Mesendoderm (in vitro differentiated cells): ENCODE measurements at regions not wholly inside any gene's neighbourhood (a gene's known extent, or its start where the extent isn't known, plus 50 kb on each side); places are given as distances from the start of the nearest gene placed in this dataset.

Experiments
- DNase-seq: peaks from one replicate; pipeline ENCODE4 v3.0.0; 2013
- H2AK5ac ChIP-seq: 2 replicates; pipeline ENCODE4 v1.6.1; 2013; ENCODE audit warnings: low read length, inconsistent platforms
- H2BK120ac ChIP-seq: 2 replicates; pipeline ENCODE4 v1.6.1; 2013; ENCODE audit warnings: low read depth, mild to moderate bottlenecking, low read length, moderate library complexity, mixed read lengths
- H2BK15ac ChIP-seq: replicated peaks from 2 replicates; pipeline ENCODE4 v1.6.1; 2013; ENCODE audit warnings: low read depth, mild to moderate bottlenecking, moderate library complexity
- H2BK5ac ChIP-seq: 2 replicates; pipeline ENCODE4 v1.6.1; 2013; ENCODE audit warnings: low read length, inconsistent platforms
- H3K18ac ChIP-seq: 2 replicates; pipeline ENCODE4 v1.6.1; 2013; ENCODE audit warnings: mild to moderate bottlenecking, low read length, mixed read lengths
- H3K23ac ChIP-seq: one replicate; pipeline ENCODE4 v1.6.1; 2013; ENCODE audit warnings: low read length
- H3K27ac ChIP-seq: 2 replicates; pipeline ENCODE4 v1.5.1; 2013; ENCODE audit warnings: low read depth, mild to moderate bottlenecking, inconsistent platforms, low read length, moderate library complexity
- H3K27me3 ChIP-seq: 2 replicates; pipeline ENCODE4 v1.6.1; 2013; ENCODE audit warnings: low read length, control low read depth, mild to moderate bottlenecking, inconsistent platforms; ENCODE audit not compliant: insufficient read depth, poor library complexity
- H3K36me3 ChIP-seq: 2 replicates; pipeline ENCODE4 v1.6.1; 2013; ENCODE audit warnings: low read length, inconsistent platforms; ENCODE audit not compliant: control insufficient read depth, insufficient read depth
- H3K4ac ChIP-seq: one replicate; pipeline ENCODE4 v1.6.1; 2013; ENCODE audit warnings: low read depth, mild to moderate bottlenecking, low read length, moderate library complexity
- H3K4me1 ChIP-seq: 2 replicates; pipeline ENCODE4 v1.6.1; 2013; ENCODE audit warnings: low read depth, low read length, inconsistent platforms; ENCODE audit not compliant: control insufficient read depth
- H3K4me2 ChIP-seq: 2 replicates; pipeline ENCODE4 v1.6.1; 2013; ENCODE audit warnings: low read length
- H3K4me3 ChIP-seq: 2 replicates; pipeline ENCODE4 v1.5.1; 2013; ENCODE audit warnings: mild to moderate bottlenecking, low read length
- H3K56ac ChIP-seq: one replicate; pipeline ENCODE4 v1.6.1; 2013; ENCODE audit warnings: low read length
- H3K79me1 ChIP-seq: 2 replicates; pipeline ENCODE4 v1.6.1; 2013; ENCODE audit warnings: low read length, inconsistent platforms
- H3K79me2 ChIP-seq: 2 replicates; pipeline ENCODE4 v1.6.1; 2013; ENCODE audit warnings: mild to moderate bottlenecking, low read length; ENCODE audit not compliant: control insufficient read depth, insufficient read depth
- H3K9ac ChIP-seq: 2 replicates; pipeline ENCODE4 v1.6.1; 2013; ENCODE audit warnings: low read length, inconsistent platforms
- H4K5ac ChIP-seq: one replicate; pipeline ENCODE4 v1.6.1; 2013; ENCODE audit warnings: low read length
- H4K8ac ChIP-seq: one replicate; pipeline ENCODE4 v1.6.1; 2013; ENCODE audit warnings: low read depth, mild to moderate bottlenecking, control low read depth, low read length, moderate library complexity
- WGBS: extraction: QIAGEN DNeasy Blood & Tissue Kit; methylation state at CpG from one replicate; pipeline ENCODE4 v1.1.7; 2013; ENCODE audit warnings: low lambda C conversion rate, missing lambda C conversion rate; ENCODE audit not compliant: insufficient coverage; ENCODE audit errors: extremely low coverage; 5-methylcytosine and 5-hydroxymethylcytosine counted together

DNA sequence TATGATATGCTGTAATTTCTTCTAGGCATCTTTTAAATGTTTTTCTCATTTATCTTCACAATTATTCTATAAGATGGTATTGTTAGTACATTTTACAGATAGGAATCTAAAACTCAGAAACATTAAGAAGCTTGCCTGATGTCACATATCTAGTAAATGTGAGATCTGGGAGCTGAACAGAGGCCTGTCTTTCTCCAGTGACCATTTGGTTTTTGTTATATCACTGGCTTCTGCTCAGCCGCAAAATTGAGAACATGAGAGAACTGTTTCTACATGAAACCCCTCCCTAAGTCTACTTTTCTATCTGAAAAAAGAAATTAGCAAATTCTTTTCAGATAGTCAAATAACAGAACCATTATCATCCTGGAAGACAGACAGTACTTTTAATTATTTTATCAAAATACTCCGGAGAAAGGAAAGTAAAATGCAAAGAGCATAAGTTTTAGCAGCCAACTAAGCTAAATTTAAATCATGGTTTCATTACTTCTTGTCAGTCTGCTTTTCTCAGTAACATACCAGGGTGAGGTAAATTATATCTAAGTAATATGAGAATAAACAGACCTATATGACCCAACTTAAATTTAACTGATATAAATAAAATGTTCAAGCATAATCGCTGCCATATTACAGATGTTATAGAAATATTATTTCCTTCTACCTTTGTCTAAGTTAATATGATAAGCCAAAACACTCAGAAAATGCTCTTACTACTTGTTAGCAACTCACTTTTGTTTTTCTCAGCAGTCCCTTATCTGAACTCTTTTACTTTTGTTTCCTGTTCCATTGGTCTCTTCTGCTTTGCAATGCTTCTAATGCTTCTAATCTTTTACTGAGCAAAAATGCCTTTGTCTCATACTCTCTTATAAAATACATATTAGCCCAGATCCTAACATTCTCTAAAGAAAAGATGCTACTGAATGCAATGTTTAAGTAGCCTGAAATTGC is 68.0 kb upstream of the MBNL1 start:
- no peak overlapping the region for H3K18ac ChIP-seq
- DNase-seq: peak; percentile 13
- H4K8ac ChIP-seq: no peak overlapping the region
- H3K27ac ChIP-seq: no peak overlapping the region
- H2AK5ac ChIP-seq: no peak overlapping the region
- H3K79me1 ChIP-seq: no peaks in the 10 kb centered on the region
- no peak overlapping the region for H3K56ac ChIP-seq
- no peaks in the 10 kb centered on the region for H3K4me1 ChIP-seq
- no peak overlapping the region for H3K4me2 ChIP-seq
- no peaks in the 10 kb centered on the region for H3K36me3 ChIP-seq
- no peak overlapping the region for H3K9ac ChIP-seq
- no peak overlapping the region for H3K23ac ChIP-seq
- no peak overlapping the region for H2BK120ac ChIP-seq
- H2BK15ac ChIP-seq: no peak overlapping the region
- no peak overlapping the region for H2BK5ac ChIP-seq
- no peak overlapping the region for H3K4me3 ChIP-seq
- no peak overlapping the region for H4K5ac ChIP-seq
- no peaks in the 10 kb centered on the region for H3K79me2 ChIP-seq
- no CpG with 5 or more reads among the region's 3 CpGs for WGBS
- no peaks in the 10 kb centered on the region for H3K27me3 ChIP-seq
- no peak overlapping the region for H3K4ac ChIP-seq

DNA sequence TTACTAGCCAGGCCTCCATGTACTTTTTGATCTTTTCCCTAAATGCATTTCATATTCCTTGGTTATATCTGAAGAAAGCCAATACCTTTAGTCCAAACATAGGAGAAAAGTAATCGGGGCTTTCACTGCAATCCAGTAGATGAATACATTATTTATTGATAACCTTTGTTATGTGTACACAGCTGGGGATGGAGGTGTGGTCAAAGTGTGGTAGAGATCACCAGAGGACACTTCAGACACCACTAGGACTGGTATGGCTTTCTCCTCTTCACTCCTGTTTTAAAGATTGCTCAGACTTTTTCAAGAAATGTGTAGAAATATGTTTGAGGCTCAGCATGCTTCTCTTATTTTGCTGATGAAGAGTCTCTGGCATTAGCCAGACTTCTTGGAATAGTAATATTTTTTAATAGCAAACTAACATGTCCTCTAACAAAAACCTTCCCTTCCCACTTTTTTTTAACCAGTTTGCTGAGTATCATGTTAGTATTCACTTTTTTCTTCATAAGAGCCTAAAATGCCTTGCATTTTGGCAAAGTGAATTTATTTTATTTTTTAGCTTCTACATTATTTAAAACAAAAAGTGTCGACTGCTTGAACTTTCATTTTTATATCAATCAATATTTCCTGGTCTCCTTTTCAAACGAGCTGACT is 65.6 kb upstream of the MBNL1 start:
- H2BK15ac ChIP-seq: no peak overlapping the region
- no peak overlapping the region for H3K4ac ChIP-seq
- no peak overlapping the region for H3K18ac ChIP-seq
- H3K79me2 ChIP-seq: no peaks in the 10 kb centered on the region
- whole genome bisulfite sequencing: no CpG with 5 or more reads among the region's 3 CpGs
- H3K56ac ChIP-seq: no peak overlapping the region
- no peak overlapping the region for H2BK120ac ChIP-seq
- DNase-seq: no peak
- H4K8ac ChIP-seq: no peak overlapping the region
- no peaks in the 10 kb centered on the region for H3K79me1 ChIP-seq
- H3K4me3 ChIP-seq: no peak overlapping the region
- no peak overlapping the region for H2AK5ac ChIP-seq
- H3K4me1 ChIP-seq: no peaks in the 10 kb centered on the region
- no peaks in the 10 kb centered on the region for H3K27me3 ChIP-seq
- H4K5ac ChIP-seq: no peak overlapping the region
- no peak overlapping the region for H2BK5ac ChIP-seq
- H3K27ac ChIP-seq: no peak overlapping the region
- H3K23ac ChIP-seq: no peak overlapping the region
- H3K9ac ChIP-seq: no peak overlapping the region
- no peaks in the 10 kb centered on the region for H3K36me3 ChIP-seq
- no peak overlapping the region for H3K4me2 ChIP-seq

DNA sequence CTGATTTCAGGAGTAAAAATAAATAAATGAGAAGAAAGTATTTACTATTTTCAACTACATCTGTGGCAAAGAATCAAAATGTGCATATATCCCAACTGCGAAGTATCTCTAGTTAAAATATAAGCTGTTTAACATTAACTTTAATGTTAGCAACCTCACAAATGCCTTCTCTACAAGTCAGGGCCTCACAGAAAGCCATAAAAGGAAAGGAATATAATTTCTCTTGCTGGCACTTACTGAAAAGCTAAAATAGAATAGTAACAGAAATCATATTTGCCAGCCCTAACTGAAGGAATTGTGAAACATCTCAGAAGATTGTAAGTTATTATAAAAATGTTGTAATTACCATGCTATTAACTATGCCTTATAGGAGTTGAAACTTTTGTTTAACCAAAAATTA is 65.1 kb upstream of the MBNL1 start:
- Histone ChIP-seq H3K36me3 (no peaks in the 10 kb centered on the region), H3K56ac (no peak overlapping the region), H3K4me2 (no peak overlapping the region), H3K27me3 (no peaks in the 10 kb centered on the region), H2BK120ac (no peak overlapping the region), H2BK15ac (no peak overlapping the region), H3K27ac (no peak overlapping the region), H3K4ac (no peak overlapping the region), H3K79me1 (no peaks in the 10 kb centered on the region), H4K8ac (no peak overlapping the region), H2BK5ac (no peak overlapping the region), H3K4me3 (no peak overlapping the region), H3K18ac (no peak overlapping the region), H3K9ac (no peak overlapping the region), H2AK5ac (no peak overlapping the region), H3K4me1 (no peaks in the 10 kb centered on the region), H3K23ac (no peak overlapping the region), H3K79me2 (no peaks in the 10 kb centered on the region), H4K5ac (no peak overlapping the region)
- no CpG with 5 or more reads among the region's 1 CpG for WGBS
- DNase-seq: no peak

GRCh38 chr3:152204218-152204617 is 64.5 kb upstream of the MBNL1 start:
- Histone ChIP-seq H3K27me3 (no peaks in the 10 kb centered on the region), H2BK5ac (no peak overlapping the region), H3K4me2 (no peak overlapping the region), H3K4me3 (no peak overlapping the region), H3K4ac (no peak overlapping the region), H4K5ac (no peak overlapping the region), H3K27ac (no peak overlapping the region), H3K23ac (no peak overlapping the region), H2AK5ac (no peak overlapping the region), H3K56ac (no peak overlapping the region), H3K36me3 (no peaks in the 10 kb centered on the region), H2BK120ac (no peak overlapping the region), H2BK15ac (no peak overlapping the region), H3K79me2 (no peaks in the 10 kb centered on the region), H3K18ac (no peak overlapping the region), H3K9ac (no peak overlapping the region), H3K79me1 (no peaks in the 10 kb centered on the region), H4K8ac (no peak overlapping the region), H3K4me1 (no peaks in the 10 kb centered on the region)
- no CpG with 5 or more reads among the region's 2 CpGs for WGBS
- DNase-seq: no peak

GRCh38 chr3:152205097-152205593 is 63.6 kb upstream of the MBNL1 start:
- no peak for DNase-seq

More at GRCh38 chr3:152205097-152205593, 63.6 kb upstream of the MBNL1 start:
- no peaks in the 10 kb centered on the region for H3K79me2 ChIP-seq
- H3K9ac ChIP-seq: no peak overlapping the region
- H3K4ac ChIP-seq: no peak overlapping the region
- no peak overlapping the region for H2AK5ac ChIP-seq
- H4K5ac ChIP-seq: no peak overlapping the region
- H2BK15ac ChIP-seq: no peak overlapping the region
- no CpG with 5 or more reads among the region's 3 CpGs for WGBS
- no peaks in the 10 kb centered on the region for H3K4me1 ChIP-seq
- no peak overlapping the region for H4K8ac ChIP-seq
- no peak overlapping the region for H3K4me3 ChIP-seq
- no peaks in the 10 kb centered on the region for H3K27me3 ChIP-seq
- no peak overlapping the region for H2BK120ac ChIP-seq
- no peak overlapping the region for H3K18ac ChIP-seq
- H3K4me2 ChIP-seq: no peak overlapping the region
- no peak overlapping the region for H3K56ac ChIP-seq
- H3K23ac ChIP-seq: no peak overlapping the region
- no peaks in the 10 kb centered on the region for H3K79me1 ChIP-seq
- no peak overlapping the region for H3K27ac ChIP-seq
- no peak overlapping the region for H2BK5ac ChIP-seq
- no peaks in the 10 kb centered on the region for H3K36me3 ChIP-seq
